ENCODE measurements at regions not wholly inside any gene's neighbourhood (a gene's known extent, or its start where the extent isn't known, plus 50 kb on each side); places are given as distances from the start of the nearest gene placed in this dataset.

DNA sequence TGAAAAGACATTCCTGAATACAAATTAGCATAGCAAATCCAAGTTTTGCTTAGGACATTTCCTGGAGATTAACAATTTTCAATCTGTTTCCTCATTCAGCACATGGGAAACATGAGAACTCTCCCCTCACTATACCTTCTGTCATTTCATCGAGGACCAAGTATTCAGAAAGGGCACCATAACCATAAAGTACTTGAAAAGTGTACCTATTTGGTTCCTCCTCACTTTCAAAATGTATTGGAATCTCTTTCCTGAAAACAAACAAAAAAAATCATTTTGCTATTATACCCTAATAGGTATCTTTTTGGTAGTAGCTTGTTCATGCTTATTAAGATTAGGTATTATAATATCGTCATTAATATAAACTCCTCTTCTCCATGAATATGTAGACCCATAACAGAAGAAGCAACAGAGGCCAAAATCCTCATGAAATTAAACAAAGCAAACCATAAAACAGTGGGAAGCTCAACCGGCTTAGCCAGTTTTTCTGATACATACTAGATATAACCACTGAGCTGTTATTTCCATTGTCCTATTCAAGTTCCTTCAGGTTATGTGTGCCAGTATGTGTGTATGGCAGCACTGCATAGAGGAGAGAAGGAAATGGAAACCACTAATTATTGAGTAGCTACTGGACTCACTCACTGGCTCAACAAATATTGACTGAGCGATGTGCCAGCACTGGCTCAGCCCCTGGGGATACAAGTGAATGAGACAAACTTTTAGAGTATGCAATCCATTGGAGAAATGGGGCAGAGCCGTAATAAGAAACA lies 274.0 kb downstream of the MAFB start:
- no peaks in the 10 kb centered on the region for H3K9me3 ChIP-seq
- intact Hi-C loops (cut with DNase I), result no loop called here
- DNase-seq, result no peak
- TF ChIP-seq EP300 (IDR thresholded peaks at IDR 0.05), result no peak
- TF ChIP-seq, protein P1, sequence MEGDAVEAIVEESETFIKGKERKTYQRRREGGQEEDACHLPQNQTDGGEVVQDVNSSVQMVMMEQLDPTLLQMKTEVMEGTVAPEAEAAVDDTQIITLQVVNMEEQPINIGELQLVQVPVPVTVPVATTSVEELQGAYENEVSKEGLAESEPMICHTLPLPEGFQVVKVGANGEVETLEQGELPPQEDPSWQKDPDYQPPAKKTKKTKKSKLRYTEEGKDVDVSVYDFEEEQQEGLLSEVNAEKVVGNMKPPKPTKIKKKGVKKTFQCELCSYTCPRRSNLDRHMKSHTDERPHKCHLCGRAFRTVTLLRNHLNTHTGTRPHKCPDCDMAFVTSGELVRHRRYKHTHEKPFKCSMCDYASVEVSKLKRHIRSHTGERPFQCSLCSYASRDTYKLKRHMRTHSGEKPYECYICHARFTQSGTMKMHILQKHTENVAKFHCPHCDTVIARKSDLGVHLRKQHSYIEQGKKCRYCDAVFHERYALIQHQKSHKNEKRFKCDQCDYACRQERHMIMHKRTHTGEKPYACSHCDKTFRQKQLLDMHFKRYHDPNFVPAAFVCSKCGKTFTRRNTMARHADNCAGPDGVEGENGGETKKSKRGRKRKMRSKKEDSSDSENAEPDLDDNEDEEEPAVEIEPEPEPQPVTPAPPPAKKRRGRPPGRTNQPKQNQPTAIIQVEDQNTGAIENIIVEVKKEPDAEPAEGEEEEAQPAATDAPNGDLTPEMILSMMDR (IDR thresholded peaks at IDR 0.05), result no peak
- TF ChIP-seq POLR2A (IDR thresholded peaks at IDR 0.05), result no peak
- H3K4me3 ChIP-seq, result no peak overlapping the region
- no peaks in the 10 kb centered on the region for H3K27me3 ChIP-seq
- WGBS, 3 donors, result 86 to 91% (median 89%) methylated on average over 5 of the region's 5 CpGs
- no peak overlapping the region for H3K27ac ChIP-seq
- H3K36me3 ChIP-seq, result no peaks in the 10 kb centered on the region
- H3K4me1 ChIP-seq (ENCODE audit: insufficient read depth), result no peaks in the 10 kb centered on the region

DNA sequence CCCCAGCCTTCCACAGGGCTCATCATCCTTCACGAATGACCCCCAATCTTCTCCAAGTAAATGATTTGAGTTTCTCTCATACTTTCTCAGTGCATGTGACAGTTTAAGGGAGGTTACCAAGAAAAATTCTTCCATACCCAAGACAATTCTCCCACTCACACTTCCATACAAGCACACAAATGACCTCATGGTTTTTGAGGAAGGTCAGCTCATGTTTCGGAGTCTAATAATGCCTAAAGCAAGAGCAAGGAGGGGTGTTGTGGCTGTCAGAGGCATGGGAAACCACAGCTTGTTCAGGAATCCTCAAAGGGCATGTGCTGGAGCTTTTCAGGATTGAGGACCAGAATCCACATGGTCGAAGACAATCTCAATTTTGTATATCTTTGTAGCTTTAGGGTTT lies 279.0 kb downstream of the MAFB start:
- H3K9me3 ChIP-seq, result no peaks in the 10 kb centered on the region
- H3K27me3 ChIP-seq, result no peaks in the 10 kb centered on the region
- no peak overlapping the region for H3K27ac ChIP-seq
- WGBS, 3 donors, result 64 to 73% (median 70%) methylated on average over 3 of the region's 3 CpGs
- no peak for DNase-seq
- intact Hi-C loops (cut with DNase I), result no loop called here
- no peaks in the 10 kb centered on the region for H3K4me1 ChIP-seq (ENCODE audit: insufficient read depth)
- TF ChIP-seq EP300 (IDR thresholded peaks at IDR 0.05), result no peak
- no peak for TF ChIP-seq POLR2A (IDR thresholded peaks at IDR 0.05)
- TF ChIP-seq, protein P1 (IDR thresholded peaks at IDR 0.05), result no peak
- no peaks in the 10 kb centered on the region for H3K36me3 ChIP-seq
- no peak overlapping the region for H3K4me3 ChIP-seq

DNA sequence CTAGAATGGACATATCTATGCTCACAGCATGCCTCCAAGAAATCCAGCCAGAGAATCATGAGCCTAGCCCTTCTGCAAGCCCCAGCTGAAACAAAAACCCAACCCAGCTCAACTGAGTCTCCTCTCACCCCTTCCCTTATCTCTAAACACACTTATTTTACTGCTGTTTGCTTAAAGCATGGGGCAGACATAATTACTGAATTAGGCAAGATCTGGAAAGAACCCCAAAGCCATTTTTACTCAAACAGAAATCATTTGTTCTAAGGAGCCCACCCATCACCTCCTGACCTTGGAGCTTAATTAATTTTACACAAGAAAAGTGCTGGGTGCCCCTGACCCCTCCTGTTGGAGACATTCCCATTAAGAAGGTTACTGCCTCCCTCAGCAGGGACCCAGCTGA lies 291.6 kb downstream of the MAFB start:
- no peak for DNase-seq
- H3K4me1 ChIP-seq (ENCODE audit: insufficient read depth), result no peaks in the 10 kb centered on the region
- H3K36me3 ChIP-seq, result no peaks in the 10 kb centered on the region
- TF ChIP-seq EP300 (IDR thresholded peaks at IDR 0.05) (no peak), POLR2A (IDR thresholded peaks at IDR 0.05) (no peak)
- TF ChIP-seq, protein P1 (IDR thresholded peaks at IDR 0.05), result no peak
- H3K27ac ChIP-seq, result no peak overlapping the region
- H3K9me3 ChIP-seq, result no peaks in the 10 kb centered on the region
- intact Hi-C loops (cut with DNase I), result no loop called here
- H3K27me3 ChIP-seq, result no peaks in the 10 kb centered on the region
- no peak overlapping the region for H3K4me3 ChIP-seq

DNA sequence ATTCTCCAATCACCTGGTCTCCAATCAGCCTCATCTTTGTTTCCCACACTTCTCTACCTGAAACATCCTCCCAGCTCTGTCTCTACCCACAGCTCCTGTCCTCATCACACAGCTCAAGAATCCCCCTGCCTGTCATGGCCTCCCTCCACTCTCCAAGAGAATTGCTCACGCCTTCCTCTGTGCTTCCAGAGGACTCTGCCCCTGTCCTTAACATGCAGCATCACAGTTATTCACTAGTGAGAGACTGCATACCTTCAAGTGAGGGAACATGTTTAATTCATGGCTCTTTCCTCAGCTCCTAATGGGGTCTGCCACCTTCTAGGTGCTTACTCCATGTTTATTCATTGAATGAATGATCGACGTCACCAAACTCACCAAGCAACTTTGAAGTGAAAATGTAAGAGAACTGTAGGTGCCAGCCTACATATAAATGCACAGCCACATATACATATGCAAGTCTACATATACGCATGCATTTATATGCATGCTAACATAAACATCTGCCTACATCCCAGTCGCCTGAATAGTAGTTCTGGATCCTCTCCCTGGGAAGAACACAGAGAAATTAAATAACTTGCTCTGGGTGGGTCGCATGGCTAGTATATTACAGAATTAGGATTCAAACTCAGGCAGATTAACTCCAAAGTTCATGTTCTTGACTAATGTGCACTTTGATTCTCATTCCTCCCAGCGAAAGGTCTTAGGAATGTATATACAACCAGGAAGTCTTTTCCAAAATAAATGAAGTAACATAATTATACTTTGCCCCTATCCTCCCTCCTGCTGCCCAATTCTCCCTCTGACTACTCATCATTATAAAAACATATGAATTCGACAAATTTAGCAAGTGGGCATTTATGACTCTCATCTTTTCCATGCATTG lies 295.6 kb downstream of the MAFB start:
- no peak for TF ChIP-seq EP300 (IDR thresholded peaks at IDR 0.05)
- TF ChIP-seq, protein P1 (IDR thresholded peaks at IDR 0.05), result no peak
- no peak for TF ChIP-seq POLR2A (IDR thresholded peaks at IDR 0.05)
- intact Hi-C loops (cut with DNase I), result no loop called here
- Histone ChIP-seq H3K27me3 (no peaks in the 10 kb centered on the region), H3K4me3 (no peak overlapping the region), H3K9me3 (no peaks in the 10 kb centered on the region), H3K4me1 (ENCODE audit: insufficient read depth) (no peaks in the 10 kb centered on the region), H3K27ac (no peak overlapping the region), H3K36me3 (no peaks in the 10 kb centered on the region)
- 72 to 83% (median 82%) methylated on average over 8 of the region's 8 CpGs for WGBS, 3 donors
- DNase-seq, result no peak

All from ovary (tissue), 7 donors.